ENCODE measurements at regions not wholly inside any gene's neighbourhood (a gene's known extent, or its start where the extent isn't known, plus 50 kb on each side); places are given as distances from the start of the nearest gene placed in this dataset.

DNA sequence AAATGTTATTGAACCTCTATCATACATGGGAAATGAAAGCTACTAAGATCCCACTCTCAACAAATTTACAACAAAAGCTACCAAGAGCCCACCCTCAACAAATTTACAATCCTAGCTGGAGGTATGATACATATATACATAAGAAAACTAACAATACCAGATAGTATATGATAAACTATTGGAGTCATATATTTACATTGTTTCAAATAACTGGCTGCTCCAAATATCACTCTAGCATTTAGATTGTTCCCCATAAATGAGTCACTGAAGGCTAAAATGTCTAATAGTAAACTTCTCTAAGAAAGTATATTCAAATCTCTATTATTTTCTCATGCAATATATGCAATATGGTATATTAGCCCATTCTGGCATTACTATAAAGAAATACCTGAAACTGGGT, 151.1 kb downstream of the TMEM161B start:
- no peak for TF ChIP-seq EZH2phosphoT487 (IDR thresholded peaks at IDR 0.05; ENCODE audit: insufficient read depth, low read depth)
- no peak for TF ChIP-seq EZH2 (IDR thresholded peaks at IDR 0.05; ENCODE audit: insufficient read depth, poor library complexity, severe bottlenecking)

Measured in GM23248 (cell line).